BLaER1 (cell line): ENCODE measurements at regions not wholly inside any gene's neighbourhood (a gene's known extent, or its start where the extent isn't known, plus 50 kb on each side); places are given as distances from the start of the nearest gene placed in this dataset.
A peak's percentile ranks its signal among the peaks of the same experiment; 100 is the strongest.
"Not testable (repeated sequence)": the region's sequence is repeated elsewhere in the genome, so short reads cannot be mapped to it uniquely, and the experiment has no call there.

Source experiments
- H3K27ac ChIP-seq: shearing (Covaris generic); formaldehyde crosslinking; 2 replicates; pipeline ENCODE4 v1.8.1; 2022
- H3K27me3 ChIP-seq: shearing (Covaris generic); formaldehyde crosslinking; 2 replicates; pipeline ENCODE4 v1.8.1; 2022
- H3K36me3 ChIP-seq: shearing (Covaris generic); formaldehyde crosslinking; 2 replicates; pipeline ENCODE4 v1.8.1; 2022
- H3K4me1 ChIP-seq: shearing (Covaris generic); formaldehyde crosslinking; 2 replicates; pipeline ENCODE4 v1.8.1; 2022
- H3K4me2 ChIP-seq: shearing (Covaris generic); formaldehyde crosslinking; 2 replicates; pipeline ENCODE4 v1.8.1; 2022
- H3K4me3 ChIP-seq: shearing (Covaris generic); formaldehyde crosslinking; 2 replicates; pipeline ENCODE4 v1.8.1; 2022
- H3K9ac ChIP-seq: shearing (Covaris generic); formaldehyde crosslinking; 2 replicates; pipeline ENCODE4 v1.8.1; 2022
- H3K9me3 ChIP-seq: shearing (Covaris generic); formaldehyde crosslinking; 2 replicates; pipeline ENCODE4 v1.8.1; 2022
- H4K20me1 ChIP-seq: shearing (Covaris generic); formaldehyde crosslinking; 2 replicates; pipeline ENCODE4 v1.8.1; 2022
- Cebpa-rat ChIP-seq: shearing (Covaris generic); IDR thresholded peaks from 2 replicates; pipeline ENCODE4 v1.8.1; 2022

DNA sequence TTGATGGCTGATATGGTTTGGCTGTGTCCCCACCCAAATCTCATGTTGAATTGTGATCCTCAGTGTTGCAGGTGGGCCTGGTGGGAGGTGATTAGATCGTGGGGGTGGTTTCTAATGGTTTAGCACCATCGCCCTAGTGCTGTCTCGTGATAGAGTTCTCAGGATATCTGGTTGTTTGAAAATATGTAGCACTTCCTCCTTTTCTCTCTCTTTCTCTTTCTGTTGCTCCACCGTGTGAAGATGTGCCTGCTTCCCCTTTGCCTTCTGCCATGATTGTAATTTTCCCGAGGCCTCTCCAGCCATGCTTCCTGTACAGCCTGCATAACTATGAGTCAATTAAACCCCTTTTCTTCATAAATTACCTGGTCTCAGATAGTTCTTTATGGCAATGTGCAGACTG lies 111.6 kb downstream of the SREK1 start:
- no peaks in the 10 kb centered on the region for H3K9me3 ChIP-seq
- H3K4me1 ChIP-seq, result no peaks in the 10 kb centered on the region
- H3K9ac ChIP-seq, result no peak overlapping the region
- H3K4me3 ChIP-seq, result no peak overlapping the region
- no peaks in the 10 kb centered on the region for H3K27me3 ChIP-seq
- H3K27ac ChIP-seq, result no peak overlapping the region
- TF ChIP-seq Cebpa-rat, result no peak
- H4K20me1 ChIP-seq, result no peaks in the 10 kb centered on the region
- no peak overlapping the region for H3K4me2 ChIP-seq
- H3K36me3 ChIP-seq, result no peaks in the 10 kb centered on the region

- no peaks in the 10 kb centered on the region for H4K20me1 ChIP-seq
- no peak for TF ChIP-seq Cebpa-rat
- no peak overlapping the region for H3K9ac ChIP-seq
- H3K27ac ChIP-seq, result no peak overlapping the region
- no peak overlapping the region for H3K4me3 ChIP-seq
- H3K36me3 ChIP-seq, result no peaks in the 10 kb centered on the region
- no peaks in the 10 kb centered on the region for H3K4me1 ChIP-seq
- H3K9me3 ChIP-seq, result no peaks in the 10 kb centered on the region
- no peaks in the 10 kb centered on the region for H3K27me3 ChIP-seq
- H3K4me2 ChIP-seq, result no peak overlapping the region
Observed at GRCh38 chr5:66273121-66273520, 129.0 kb downstream of the SREK1 start.

- Histone ChIP-seq H4K20me1 (no peaks in the 10 kb centered on the region), H3K27ac (no peak overlapping the region), H3K27me3 (no peaks in the 10 kb centered on the region), H3K4me1 (no peaks in the 10 kb centered on the region), H3K4me3 (no peak overlapping the region), H3K9me3 (no peaks in the 10 kb centered on the region), H3K36me3 (no peaks in the 10 kb centered on the region), H3K9ac (no peak overlapping the region), H3K4me2 (no peak overlapping the region)
- no peak for TF ChIP-seq Cebpa-rat
Observed at GRCh38 chr5:66276986-66277385, 132.9 kb downstream of the SREK1 start.

DNA sequence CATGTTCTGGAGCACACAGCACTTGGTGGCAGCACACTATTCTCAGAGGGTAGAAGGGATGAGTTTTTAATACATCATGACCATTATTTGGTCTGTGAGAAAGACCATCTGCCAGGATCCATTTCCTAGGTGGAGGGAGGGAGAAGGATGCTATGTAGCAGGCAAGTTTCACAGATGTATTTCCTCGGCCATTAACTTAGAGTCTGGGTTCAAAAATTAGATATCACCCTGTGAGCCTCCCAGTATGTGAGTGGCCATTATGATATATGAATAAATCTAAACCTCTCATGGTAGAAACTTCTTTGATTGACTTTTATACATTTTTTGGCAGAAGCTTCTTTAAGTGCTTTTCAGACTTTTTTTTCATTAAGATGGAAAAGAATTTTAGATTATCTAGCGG lies 133.9 kb downstream of the SREK1 start:
- Histone ChIP-seq H4K20me1 (no peaks in the 10 kb centered on the region), H3K4me1 (no peaks in the 10 kb centered on the region), H3K27ac (no peak overlapping the region), H3K4me3 (no peak overlapping the region), H3K9me3 (no peaks in the 10 kb centered on the region), H3K4me2 (no peak overlapping the region), H3K9ac (no peak overlapping the region), H3K36me3 (no peaks in the 10 kb centered on the region), H3K27me3 (no peaks in the 10 kb centered on the region)
- TF ChIP-seq Cebpa-rat, result no peak

DNA sequence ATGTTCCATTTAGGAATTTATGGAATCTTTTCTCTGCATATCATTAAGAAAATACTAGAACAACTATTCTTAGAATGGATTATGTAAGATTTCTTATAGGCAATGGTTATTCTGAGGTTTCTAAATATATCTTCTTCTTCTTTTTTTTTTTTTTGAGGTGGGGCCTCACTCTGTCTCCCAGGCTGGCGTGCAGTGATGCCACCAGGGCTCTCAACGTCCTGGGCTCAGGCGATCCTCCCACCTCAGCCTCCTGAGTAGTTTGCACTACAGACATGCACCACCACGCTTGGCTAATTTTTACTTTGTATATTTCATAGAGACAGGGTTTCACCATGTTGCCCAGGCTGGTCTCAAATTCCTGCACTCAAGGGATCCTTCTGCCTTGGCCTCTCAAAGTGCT lies 137.2 kb downstream of the SREK1 start:
- H3K36me3 ChIP-seq, result no peaks in the 10 kb centered on the region
- H3K9me3 ChIP-seq, result no peaks in the 10 kb centered on the region
- H4K20me1 ChIP-seq, result no peaks in the 10 kb centered on the region
- H3K4me1 ChIP-seq, result no peaks in the 10 kb centered on the region
- H3K4me3 ChIP-seq, result no peak overlapping the region
- no peak overlapping the region for H3K27ac ChIP-seq
- H3K4me2 ChIP-seq, result no peak overlapping the region
- no peak overlapping the region for H3K9ac ChIP-seq
- TF ChIP-seq Cebpa-rat, result no peak
- H3K27me3 ChIP-seq, result no peaks in the 10 kb centered on the region

- Histone ChIP-seq H3K4me3 (no peak overlapping the region), H3K4me1 (peaks cover 9% of the 10 kb centered on the region), H3K4me2 (no peak overlapping the region), H3K9me3 (no peaks in the 10 kb centered on the region), H4K20me1 (no peaks in the 10 kb centered on the region), H3K27ac (no peak overlapping the region), H3K36me3 (no peaks in the 10 kb centered on the region), H3K27me3 (no peaks in the 10 kb centered on the region), H3K9ac (no peak overlapping the region)
- no peak for TF ChIP-seq Cebpa-rat
Observed at GRCh38 chr5:66284588-66285342, 140.7 kb downstream of the SREK1 start.

DNA sequence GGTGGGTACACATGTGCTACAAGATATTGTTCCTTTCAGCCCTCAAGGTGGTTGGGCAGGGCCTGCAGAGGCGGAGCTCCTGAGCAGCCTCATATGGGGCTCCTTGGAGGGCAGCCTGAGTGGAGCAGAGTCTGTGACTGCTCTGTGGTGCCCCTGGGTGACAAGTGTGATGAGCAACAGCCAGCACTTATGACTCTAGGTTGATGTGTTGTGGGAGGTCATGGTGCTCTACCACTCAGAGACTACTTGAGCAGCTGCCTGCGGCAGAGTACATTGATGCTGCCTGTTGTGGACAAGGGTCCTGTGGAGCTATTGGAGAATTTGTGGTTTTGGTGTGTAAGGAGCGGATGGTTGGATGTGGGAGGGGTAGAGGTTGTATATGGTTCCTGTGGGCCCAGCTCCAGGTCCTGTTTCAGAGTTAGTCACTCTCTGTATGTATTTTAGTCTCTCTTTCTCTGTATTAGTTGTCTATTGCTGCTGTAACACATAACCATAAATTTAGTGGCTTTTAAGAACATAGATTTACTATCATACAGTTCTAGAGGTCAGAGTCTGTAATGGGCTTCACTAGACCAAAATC lies 141.3 kb downstream of the SREK1 start:
- Histone ChIP-seq H3K27me3 (no peaks in the 10 kb centered on the region), H3K4me2 (no peak overlapping the region), H3K9ac (no peak overlapping the region), H3K4me1 (peaks cover 11% of the 10 kb centered on the region), H4K20me1 (no peaks in the 10 kb centered on the region), H3K36me3 (no peaks in the 10 kb centered on the region), H3K9me3 (no peaks in the 10 kb centered on the region; the same call in 1 of the 2 replicates), H3K27ac (no peak overlapping the region), H3K4me3 (no peak overlapping the region)
- TF ChIP-seq Cebpa-rat, result no peak

DNA sequence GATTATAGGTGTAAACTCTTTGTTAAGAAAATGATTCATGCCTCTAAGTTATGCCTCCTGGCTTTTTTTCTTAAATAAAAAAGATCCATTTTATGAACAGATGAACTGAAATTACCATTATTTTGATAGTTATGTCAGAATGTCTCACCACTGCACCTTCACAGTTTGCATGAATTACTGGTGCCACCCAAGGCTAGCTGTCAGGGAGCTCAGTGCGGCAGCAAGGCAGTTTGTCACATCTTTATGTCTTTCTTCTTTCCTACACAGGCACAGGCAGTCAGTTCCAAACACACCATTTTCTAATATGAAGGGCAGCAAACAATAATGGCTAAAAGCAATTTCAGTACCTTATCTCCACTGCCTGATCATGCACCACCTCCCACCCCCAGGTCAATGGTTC lies 147.7 kb downstream of the SREK1 start:
- no peaks in the 10 kb centered on the region for H3K36me3 ChIP-seq
- no peak overlapping the region for H3K9ac ChIP-seq
- H3K4me1 ChIP-seq, result peaks cover 11% of the 10 kb centered on the region
- H3K27ac ChIP-seq, result no peak overlapping the region
- no peaks in the 10 kb centered on the region for H3K27me3 ChIP-seq
- TF ChIP-seq Cebpa-rat, result no peak
- no peaks in the 10 kb centered on the region for H4K20me1 ChIP-seq
- H3K4me3 ChIP-seq, result no peak overlapping the region
- no peak overlapping the region for H3K4me2 ChIP-seq
- H3K9me3 ChIP-seq, result no peaks in the 10 kb centered on the region; the same call in 1 of the 2 replicates

GRCh38 chr5:66293851-66294250 lies 149.8 kb downstream of the SREK1 start:
- H3K27me3 ChIP-seq, H3K4me2 ChIP-seq: not testable (repeated sequence)

GRCh38 chr5:66299463-66299862 lies 155.4 kb downstream of the SREK1 start:
- Histone ChIP-seq H3K9ac (no peak overlapping the region), H3K4me3 (no peak overlapping the region), H4K20me1 (no peaks in the 10 kb centered on the region), H3K27me3 (no peaks in the 10 kb centered on the region), H3K36me3 (no peaks in the 10 kb centered on the region), H3K27ac (no peak overlapping the region), H3K9me3 (no peaks in the 10 kb centered on the region), H3K4me1 (peaks cover 10% of the 10 kb centered on the region), H3K4me2 (no peak overlapping the region)
- TF ChIP-seq Cebpa-rat, result no peak

More at GRCh38 chr5:66293851-66294250, 149.8 kb downstream of the SREK1 start:
- not testable (repeated sequence) for H3K27ac ChIP-seq, H3K36me3 ChIP-seq, H3K4me3 ChIP-seq, H3K9me3 ChIP-seq, H4K20me1 ChIP-seq, H3K9ac ChIP-seq
- H3K4me1 ChIP-seq, result peaks cover 11% of the 10 kb centered on the region

DNA sequence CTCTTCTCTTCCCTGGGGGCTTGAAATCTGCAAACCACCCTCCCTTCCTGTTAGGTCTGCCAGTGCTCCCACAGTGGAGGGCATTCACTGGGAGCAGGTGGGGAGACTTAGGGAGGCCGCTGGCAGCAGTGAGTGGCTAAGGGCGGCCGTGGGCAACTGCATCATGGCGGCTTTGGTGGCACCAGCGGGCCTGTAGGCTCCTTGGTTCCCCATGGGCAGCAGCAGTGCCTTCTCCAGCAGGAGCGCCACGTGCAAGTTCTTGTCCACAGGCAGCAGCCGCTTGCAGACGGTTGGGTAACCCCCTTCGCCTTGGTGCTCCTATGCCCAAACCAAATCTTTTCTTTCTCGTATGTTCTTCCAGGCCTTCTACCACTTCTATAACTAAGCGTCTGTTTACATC lies 158.2 kb downstream of the SREK1 start:
- H3K4me2 ChIP-seq, result peak overlapping the region; percentile 10; the same call in 1 of the 2 replicates
- no peak overlapping the region for H3K4me3 ChIP-seq
- no peaks in the 10 kb centered on the region for H3K27me3 ChIP-seq
- H3K27ac ChIP-seq, result no peak overlapping the region
- H4K20me1 ChIP-seq, result no peaks in the 10 kb centered on the region
- H3K4me1 ChIP-seq, result peaks cover 19% of the 10 kb centered on the region
- TF ChIP-seq Cebpa-rat, result no peak
- H3K9ac ChIP-seq, result no peak overlapping the region
- no peaks in the 10 kb centered on the region for H3K9me3 ChIP-seq
- no peaks in the 10 kb centered on the region for H3K36me3 ChIP-seq
